ENCODE measurements at regions not wholly inside any gene's neighbourhood (a gene's known extent, or its start where the extent isn't known, plus 50 kb on each side); places are given as distances from the start of the nearest gene placed in this dataset.

DNA sequence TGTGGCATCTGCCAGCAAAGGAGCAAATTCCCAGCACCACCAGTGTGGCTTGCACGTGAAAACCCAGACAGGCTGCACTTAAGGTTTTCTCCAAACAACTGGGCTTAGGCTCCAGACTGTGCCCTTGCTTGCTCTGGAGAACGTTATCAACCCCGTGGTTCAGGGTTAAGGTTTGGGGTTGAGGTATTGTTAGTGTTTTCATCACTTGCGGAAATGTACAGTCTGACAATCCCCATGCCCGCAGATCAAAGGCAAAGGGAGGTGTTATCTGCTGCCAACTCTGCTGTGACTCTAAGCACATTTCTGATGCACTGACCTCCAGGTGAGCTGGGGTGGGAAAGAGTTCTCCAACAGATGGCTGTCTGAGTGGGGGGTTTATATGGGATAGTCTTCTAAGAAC, 253.5 kb upstream of the NT5C1B start:
- no peak for TF ChIP-seq EZH2 (IDR thresholded peaks at IDR 0.05; ENCODE audit: borderline replicate concordance, low read depth, low read length, severe bottlenecking)
- TF ChIP-seq, protein P1, sequence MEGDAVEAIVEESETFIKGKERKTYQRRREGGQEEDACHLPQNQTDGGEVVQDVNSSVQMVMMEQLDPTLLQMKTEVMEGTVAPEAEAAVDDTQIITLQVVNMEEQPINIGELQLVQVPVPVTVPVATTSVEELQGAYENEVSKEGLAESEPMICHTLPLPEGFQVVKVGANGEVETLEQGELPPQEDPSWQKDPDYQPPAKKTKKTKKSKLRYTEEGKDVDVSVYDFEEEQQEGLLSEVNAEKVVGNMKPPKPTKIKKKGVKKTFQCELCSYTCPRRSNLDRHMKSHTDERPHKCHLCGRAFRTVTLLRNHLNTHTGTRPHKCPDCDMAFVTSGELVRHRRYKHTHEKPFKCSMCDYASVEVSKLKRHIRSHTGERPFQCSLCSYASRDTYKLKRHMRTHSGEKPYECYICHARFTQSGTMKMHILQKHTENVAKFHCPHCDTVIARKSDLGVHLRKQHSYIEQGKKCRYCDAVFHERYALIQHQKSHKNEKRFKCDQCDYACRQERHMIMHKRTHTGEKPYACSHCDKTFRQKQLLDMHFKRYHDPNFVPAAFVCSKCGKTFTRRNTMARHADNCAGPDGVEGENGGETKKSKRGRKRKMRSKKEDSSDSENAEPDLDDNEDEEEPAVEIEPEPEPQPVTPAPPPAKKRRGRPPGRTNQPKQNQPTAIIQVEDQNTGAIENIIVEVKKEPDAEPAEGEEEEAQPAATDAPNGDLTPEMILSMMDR (IDR thresholded peaks at IDR 0.05; ENCODE audit: borderline replicate concordance, extremely low read depth, low read length, poor library complexity, severe bottlenecking) = no peak
